GM10266 (cell line): ENCODE measurements at regions not wholly inside any gene's neighbourhood (a gene's known extent, or its start where the extent isn't known, plus 50 kb on each side); places are given as distances from the start of the nearest gene placed in this dataset.

ENCODE experiments used
- DNase-seq: peaks from one replicate; pipeline ENCODE4 v3.0.0; 2012; ENCODE audit errors: extremely low spot score
- CTCF ChIP-seq: IDR thresholded peaks from 2 replicates; pipeline ENCODE4 v1.5.1; 2012; ENCODE audit warnings: mild to moderate bottlenecking, low read depth; ENCODE audit not compliant: control insufficient read depth, insufficient read depth; ENCODE audit errors: missing control alignments

- no peak for DNase-seq
- TF ChIP-seq CTCF: no peak
Observed at GRCh38 chr2:129760669-129761068, 218.8 kb upstream of the RAB6C start.

GRCh38 chr2:129761569-129762021 lies 217.9 kb upstream of the RAB6C start:
- TF ChIP-seq CTCF: no peak
- DNase-seq: no peak

GRCh38 chr2:129762386-129763189 lies 216.9 kb upstream of the RAB6C start:
- TF ChIP-seq CTCF: no peak
- no peak for DNase-seq

- TF ChIP-seq CTCF: no peak
- DNase-seq: no peak
Observed at GRCh38 chr2:129763190-129763846, 216.1 kb upstream of the RAB6C start.

GRCh38 chr2:129763966-129764365 lies 215.5 kb upstream of the RAB6C start:
- DNase-seq: no peak
- no peak for TF ChIP-seq CTCF

GRCh38 chr2:129764376-129765325 lies 214.8 kb upstream of the RAB6C start:
- DNase-seq: no peak
- TF ChIP-seq CTCF: no peak
